HuH-7.5 (cell line): ENCODE measurements at regions not wholly inside any gene's neighbourhood (a gene's known extent, or its start where the extent isn't known, plus 50 kb on each side); places are given as distances from the start of the nearest gene placed in this dataset.

Experiments used
- DNase-seq: peaks from one replicate; pipeline ENCODE4 v3.0.0; 2011; ENCODE audit warnings: low spot score

GRCh38 chr13:109366525-109366924, 419.9 kb downstream of the IRS2 start:
- no peak for DNase-seq

- DNase-seq, result no peak
Observed at GRCh38 chr13:109363431-109363830, 423.0 kb downstream of the IRS2 start.

- no peak for DNase-seq
Observed at GRCh38 chr13:109362616-109363015, 423.8 kb downstream of the IRS2 start.

GRCh38 chr13:109361562-109362289, 424.7 kb downstream of the IRS2 start:
- DNase-seq, result no peak

GRCh38 chr13:109357751-109358471, 428.5 kb downstream of the IRS2 start:
- DNase-seq, result no peak

GRCh38 chr13:109355875-109356434, 430.4 kb downstream of the IRS2 start:
- no peak for DNase-seq

GRCh38 chr13:109355166-109355565, 431.2 kb downstream of the IRS2 start:
- DNase-seq, result no peak

GRCh38 chr13:109351236-109351635, 435.1 kb downstream of the IRS2 start:
- DNase-seq, result no peak

GRCh38 chr13:109348519-109349258, 437.7 kb downstream of the IRS2 start:
- DNase-seq, result no peak

GRCh38 chr13:109346060-109346459, 440.3 kb downstream of the IRS2 start:
- DNase-seq, result no peak

GRCh38 chr13:109345433-109345941, 440.9 kb downstream of the IRS2 start:
- DNase-seq, result no peak

- no peak for DNase-seq
Observed at GRCh38 chr13:109344552-109345157, 441.7 kb downstream of the IRS2 start.

- DNase-seq, result no peak
Observed at GRCh38 chr13:109336730-109337129, 449.7 kb downstream of the IRS2 start.

GRCh38 chr13:109333893-109334651, 452.3 kb downstream of the IRS2 start:
- no peak for DNase-seq

GRCh38 chr13:109332506-109333499, 453.6 kb downstream of the IRS2 start:
- no peak for DNase-seq

- no peak for DNase-seq
Observed at GRCh38 chr13:109331898-109332297, 454.5 kb downstream of the IRS2 start.

GRCh38 chr13:109331011-109331433, 455.4 kb downstream of the IRS2 start:
- no peak for DNase-seq

- no peak for DNase-seq
Observed at GRCh38 chr13:109330123-109330522, 456.3 kb downstream of the IRS2 start.

GRCh38 chr13:109329175-109329574, 457.2 kb downstream of the IRS2 start:
- no peak for DNase-seq

- DNase-seq, result no peak
Observed at GRCh38 chr13:109326601-109327000, 459.8 kb downstream of the IRS2 start.
